ENCODE measurements at regions not wholly inside any gene's neighbourhood (a gene's known extent, or its start where the extent isn't known, plus 50 kb on each side); places are given as distances from the start of the nearest gene placed in this dataset.

DNA sequence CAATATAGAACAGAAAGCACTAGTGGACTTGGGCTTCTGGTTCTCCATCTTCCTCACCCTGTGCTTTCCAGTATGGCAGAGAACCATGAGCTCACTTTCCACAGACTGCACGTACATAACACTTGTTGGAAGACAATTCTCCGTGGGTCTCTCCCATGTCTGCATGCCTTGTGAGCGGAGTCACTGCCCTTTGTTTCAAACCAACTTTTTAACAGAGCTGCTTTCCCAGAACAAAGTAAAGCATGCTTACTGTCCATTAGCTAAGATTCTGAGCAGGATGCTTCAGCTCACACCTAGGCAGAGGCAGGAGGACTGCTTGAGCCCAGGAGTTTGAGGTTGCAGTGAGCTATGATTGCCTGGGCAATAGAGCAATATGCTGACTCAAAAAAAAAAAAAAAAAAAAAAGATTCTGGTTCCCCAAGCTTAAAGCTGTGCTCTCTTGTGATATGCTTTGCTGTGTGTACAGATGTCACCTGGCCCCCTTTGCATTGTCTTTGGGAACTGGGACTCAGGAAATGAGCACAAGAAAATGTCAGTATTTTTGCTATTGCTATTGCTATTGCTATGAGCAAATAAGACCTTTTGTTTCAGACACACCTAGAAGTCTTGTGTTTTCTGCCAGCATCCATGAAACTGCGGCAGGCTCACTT lies 54.6 kb upstream of the PTGR2 start:
- Histone ChIP-seq H3K36me3 (ENCODE audit: control insufficient read depth in 2 of 2, extremely low read depth in 1 of 2, insufficient read depth in 2 of 2, low read length in 2 of 2) (no peaks in the 10 kb centered on the region), H3K4me3 (replicated peaks in 1 of 3; ENCODE audit: insufficient read depth in 1 of 3, low read depth in 1 of 3, low read length in 3 of 3) (no peak overlapping the region), H3K27ac (ENCODE audit: insufficient read depth, low read depth, low read length) (no peak overlapping the region), H3K4me1 (ENCODE audit: control insufficient read depth, extremely low read depth, insufficient read depth, low read length) (peaks cover 4% of the 10 kb centered on the region), H3K9me1 (replicated peaks; ENCODE audit: control insufficient read depth, extremely low read depth, insufficient read depth, low read length) (no peaks in the 10 kb centered on the region), H3K9ac (replicated peaks; ENCODE audit: extremely low read depth, insufficient read depth, low read length) (no peak overlapping the region), H4K20me1 (replicated peaks; ENCODE audit: control insufficient read depth, extremely low read depth, insufficient read depth, low read length) (no peaks in the 10 kb centered on the region), H3K79me2 (ENCODE audit: control insufficient read depth, insufficient read depth, low read length) (no peaks in the 10 kb centered on the region), H3K9me3 (replicated peaks; ENCODE audit: control insufficient read depth, insufficient read depth, low read length) (no peaks in the 10 kb centered on the region), H3K4me2 (ENCODE audit: insufficient read depth, low read length) (no peak overlapping the region), H3K27me3 (ENCODE audit: control insufficient read depth in 2 of 2, insufficient read depth in 2 of 2, low read length in 2 of 2) (no peaks in the 10 kb centered on the region), H2AFZ (ENCODE audit: low read depth, low read length) (no peak overlapping the region)
- DNase-seq (ENCODE audit: low read depth, low spot score) (no peak), FAIRE-seq (no peak)
- ChIA-PET POLR2A (no interaction called here), CTCF (interaction anchor here (1.1 to 2.1 kb wide), 5 partner anchors 12 to 73 kb away, joined by 3 to 5 read pairs (median 3); no protein-coding TSS in a partner anchor)
- no TSS peak for BruUV-seq (replicated peaks)
- intact Hi-C loops (cut with micrococcal nuclease), result no loop called here
- TF ChIP-seq, protein P1, sequence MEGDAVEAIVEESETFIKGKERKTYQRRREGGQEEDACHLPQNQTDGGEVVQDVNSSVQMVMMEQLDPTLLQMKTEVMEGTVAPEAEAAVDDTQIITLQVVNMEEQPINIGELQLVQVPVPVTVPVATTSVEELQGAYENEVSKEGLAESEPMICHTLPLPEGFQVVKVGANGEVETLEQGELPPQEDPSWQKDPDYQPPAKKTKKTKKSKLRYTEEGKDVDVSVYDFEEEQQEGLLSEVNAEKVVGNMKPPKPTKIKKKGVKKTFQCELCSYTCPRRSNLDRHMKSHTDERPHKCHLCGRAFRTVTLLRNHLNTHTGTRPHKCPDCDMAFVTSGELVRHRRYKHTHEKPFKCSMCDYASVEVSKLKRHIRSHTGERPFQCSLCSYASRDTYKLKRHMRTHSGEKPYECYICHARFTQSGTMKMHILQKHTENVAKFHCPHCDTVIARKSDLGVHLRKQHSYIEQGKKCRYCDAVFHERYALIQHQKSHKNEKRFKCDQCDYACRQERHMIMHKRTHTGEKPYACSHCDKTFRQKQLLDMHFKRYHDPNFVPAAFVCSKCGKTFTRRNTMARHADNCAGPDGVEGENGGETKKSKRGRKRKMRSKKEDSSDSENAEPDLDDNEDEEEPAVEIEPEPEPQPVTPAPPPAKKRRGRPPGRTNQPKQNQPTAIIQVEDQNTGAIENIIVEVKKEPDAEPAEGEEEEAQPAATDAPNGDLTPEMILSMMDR (IDR thresholded peaks at IDR 0.05; ENCODE audit: extremely low read depth in 1 of 2, insufficient read depth in 1 of 2, low read depth in 1 of 2, low read length in 2 of 2), result no peak
- TF ChIP-seq POLR2A (IDR thresholded peaks at IDR 0.05; ENCODE audit: low read depth, low read length), result no peak
- dilution Hi-C loops (cut with MboI; ENCODE audit: extremely low pct_ligation_motif_present, low sequenced_read_pairs), result no loop called here

DNA sequence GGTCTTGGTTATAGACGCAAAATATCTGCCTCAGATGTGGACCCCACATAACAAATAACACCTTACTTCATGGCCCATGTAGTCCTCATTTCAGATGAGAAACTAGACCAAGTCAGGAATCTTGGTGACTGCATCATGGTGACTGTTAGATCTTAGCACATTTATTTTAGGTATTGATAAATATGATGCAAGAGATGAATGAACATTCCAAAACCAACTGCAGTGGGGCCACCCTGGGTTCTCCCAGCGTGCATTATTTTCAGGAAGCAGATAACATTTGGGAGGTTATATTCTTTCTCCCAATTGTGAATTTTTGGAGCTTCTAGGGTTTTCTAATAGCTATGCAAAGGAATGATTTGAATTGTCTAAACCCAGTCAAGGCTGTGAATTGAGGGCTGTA lies 55.2 kb upstream of the PTGR2 start:
- BruUV-seq (replicated peaks), result no TSS peak
- TF ChIP-seq, protein P2, sequence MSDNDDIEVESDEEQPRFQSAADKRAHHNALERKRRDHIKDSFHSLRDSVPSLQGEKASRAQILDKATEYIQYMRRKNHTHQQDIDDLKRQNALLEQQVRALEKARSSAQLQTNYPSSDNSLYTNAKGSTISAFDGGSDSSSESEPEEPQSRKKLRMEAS (IDR thresholded peaks at IDR 0.05; ENCODE audit: insufficient read depth, insufficient read length), result no peak
- no peak for TF ChIP-seq POLR2AphosphoS5 (IDR thresholded peaks at IDR 0.05; ENCODE audit: insufficient read depth, low read depth, low read length)
- TF ChIP-seq POLR2A (IDR thresholded peaks at IDR 0.05; ENCODE audit: low read depth, low read length), result no peak
- TF ChIP-seq, protein P1 (IDR thresholded peaks at IDR 0.05; ENCODE audit: extremely low read depth in 1 of 2, insufficient read depth in 1 of 2, low read depth in 1 of 2, low read length in 2 of 2), result no peak
- TF ChIP-seq JUN (IDR thresholded peaks at IDR 0.05; ENCODE audit: borderline replicate concordance, insufficient read depth, insufficient read length, low read depth), result no peak
- no peak for TF ChIP-seq EZH2 (IDR thresholded peaks at IDR 0.05; ENCODE audit: borderline replicate concordance, low read depth, low read length, severe bottlenecking)
- no peak for TF ChIP-seq GATA2 (IDR thresholded peaks at IDR 0.05; ENCODE audit: insufficient read depth, insufficient read length, low read depth, low read length)
- no peak for TF ChIP-seq MYC (IDR thresholded peaks at IDR 0.05; ENCODE audit: low read depth, low read length)
- TF ChIP-seq FOS (IDR thresholded peaks at IDR 0.05; ENCODE audit: borderline replicate concordance, insufficient read depth, low read length), result no peak
- FAIRE-seq (no peak), DNase-seq (ENCODE audit: low read depth, low spot score) (no peak)
- dilution Hi-C loops (cut with MboI; ENCODE audit: extremely low pct_ligation_motif_present, low sequenced_read_pairs), result no loop called here
- CTCF ChIA-PET, result interaction anchor here (0.5 to 2.1 kb wide), 4 partner anchors 29 to 73 kb away, joined by 3 to 5 read pairs (median 3); no protein-coding TSS in a partner anchor
- Histone ChIP-seq H3K9me3 (replicated peaks; ENCODE audit: control insufficient read depth, insufficient read depth, low read length) (no peaks in the 10 kb centered on the region), H3K36me3 (ENCODE audit: control insufficient read depth in 2 of 2, extremely low read depth in 1 of 2, insufficient read depth in 2 of 2, low read length in 2 of 2) (no peaks in the 10 kb centered on the region), H3K9ac (replicated peaks; ENCODE audit: extremely low read depth, insufficient read depth, low read length) (no peak overlapping the region), H2AFZ (ENCODE audit: low read depth, low read length) (no peak overlapping the region), H4K20me1 (replicated peaks; ENCODE audit: control insufficient read depth, extremely low read depth, insufficient read depth, low read length) (no peaks in the 10 kb centered on the region), H3K9me1 (replicated peaks; ENCODE audit: control insufficient read depth, extremely low read depth, insufficient read depth, low read length) (no peaks in the 10 kb centered on the region), H3K27me3 (ENCODE audit: control insufficient read depth in 2 of 2, insufficient read depth in 2 of 2, low read length in 2 of 2) (no peaks in the 10 kb centered on the region), H3K79me2 (ENCODE audit: control insufficient read depth, insufficient read depth, low read length) (no peaks in the 10 kb centered on the region), H3K4me1 (ENCODE audit: control insufficient read depth, extremely low read depth, insufficient read depth, low read length) (peaks cover 4% of the 10 kb centered on the region), H3K27ac (ENCODE audit: insufficient read depth, low read depth, low read length) (no peak overlapping the region), H3K4me3 (replicated peaks in 1 of 3; ENCODE audit: insufficient read depth in 1 of 3, low read depth in 1 of 3, low read length in 3 of 3) (no peak overlapping the region), H3K4me2 (ENCODE audit: insufficient read depth, low read length) (no peak overlapping the region)
- intact Hi-C loops (cut with micrococcal nuclease), result no loop called here
- POLR2A ChIA-PET, result no interaction called here
